HG03097 (cell line): ENCODE measurements at regions not wholly inside any gene's neighbourhood (a gene's known extent, or its start where the extent isn't known, plus 50 kb on each side); places are given as distances from the start of the nearest gene placed in this dataset.
"Not testable (repeated sequence)": the region's sequence is repeated elsewhere in the genome, so short reads cannot be mapped to it uniquely, and the experiment has no call there.

Experiments
- ATAC-seq: cut with Tn5 transposase; IDR thresholded peaks from one replicate; pipeline ENCODE4 v1.9.1; 2021; ENCODE audit not compliant: unreplicated experiment, low FRiP score

- not testable (repeated sequence) for ATAC-seq
Observed at GRCh38 chr6:125643967-125644661, 105.3 kb upstream of the HEY2 start.

- ATAC-seq: no peak
Observed at GRCh38 chr6:125647391-125647790, 102.0 kb upstream of the HEY2 start.

GRCh38 chr6:125653752-125654151 is 95.7 kb upstream of the HEY2 start:
- not testable (repeated sequence) for ATAC-seq

- ATAC-seq: no peak
Observed at GRCh38 chr6:125655511-125655910, 93.9 kb upstream of the HEY2 start.

GRCh38 chr6:125656287-125656870 is 93.1 kb upstream of the HEY2 start:
- no peak for ATAC-seq

- no peak for ATAC-seq
Observed at GRCh38 chr6:125658136-125658535, 91.3 kb upstream of the HEY2 start.

- ATAC-seq: no peak
Observed at GRCh38 chr6:125658759-125659431, 90.5 kb upstream of the HEY2 start.

GRCh38 chr6:125659887-125660286 is 89.5 kb upstream of the HEY2 start:
- no peak for ATAC-seq

- no peak for ATAC-seq
Observed at GRCh38 chr6:125662296-125662695, 87.1 kb upstream of the HEY2 start.

- no peak for ATAC-seq
Observed at GRCh38 chr6:125665295-125665814, 84.1 kb upstream of the HEY2 start.

GRCh38 chr6:125667326-125667725 is 82.1 kb upstream of the HEY2 start:
- no peak for ATAC-seq

- ATAC-seq: no peak
Observed at GRCh38 chr6:125668071-125668470, 81.4 kb upstream of the HEY2 start.

- no peak for ATAC-seq
Observed at GRCh38 chr6:125670568-125670967, 78.9 kb upstream of the HEY2 start.

- no peak for ATAC-seq
Observed at GRCh38 chr6:125671323-125671722, 78.1 kb upstream of the HEY2 start.

- no peak for ATAC-seq
Observed at GRCh38 chr6:125674230-125674629, 75.2 kb upstream of the HEY2 start.

- no peak for ATAC-seq
Observed at GRCh38 chr6:125678601-125679000, 70.8 kb upstream of the HEY2 start.

GRCh38 chr6:125679128-125679527 is 70.3 kb upstream of the HEY2 start:
- ATAC-seq: no peak

GRCh38 chr6:125679651-125680050 is 69.8 kb upstream of the HEY2 start:
- no peak for ATAC-seq

GRCh38 chr6:125682939-125683338 is 66.5 kb upstream of the HEY2 start:
- no peak for ATAC-seq

GRCh38 chr6:125688138-125688537 is 61.3 kb upstream of the HEY2 start:
- no peak for ATAC-seq

- no peak for ATAC-seq
Observed at GRCh38 chr6:125693480-125693879, 56.0 kb upstream of the HEY2 start.

- no peak for ATAC-seq
Observed at GRCh38 chr6:125699591-125699990, 49.8 kb upstream of the HEY2 start.
